CD4-positive, alpha-beta T cell treated with Interleukin-10 for 1 hour (primary cell): ENCODE measurements at regions not wholly inside any gene's neighbourhood (a gene's known extent, or its start where the extent isn't known, plus 50 kb on each side); places are given as distances from the start of the nearest gene placed in this dataset.
"Not testable (repeated sequence)": the region's sequence is repeated elsewhere in the genome, so short reads cannot be mapped to it uniquely, and the experiment has no call there.

Experiments used
- DNase-seq: peaks from one replicate; pipeline ENCODE4 v3.0.0-alpha.2; 2020

GRCh38 chr4:3882316-3882885 lies 116.2 kb downstream of the ADRA2C start:
- DNase-seq, result not testable (repeated sequence)

GRCh38 chr4:3884261-3884660 lies 118.1 kb downstream of the ADRA2C start:
- DNase-seq, result not testable (repeated sequence)

GRCh38 chr4:3893590-3893989 lies 127.4 kb downstream of the ADRA2C start:
- peak; percentile 14 for DNase-seq

DNA sequence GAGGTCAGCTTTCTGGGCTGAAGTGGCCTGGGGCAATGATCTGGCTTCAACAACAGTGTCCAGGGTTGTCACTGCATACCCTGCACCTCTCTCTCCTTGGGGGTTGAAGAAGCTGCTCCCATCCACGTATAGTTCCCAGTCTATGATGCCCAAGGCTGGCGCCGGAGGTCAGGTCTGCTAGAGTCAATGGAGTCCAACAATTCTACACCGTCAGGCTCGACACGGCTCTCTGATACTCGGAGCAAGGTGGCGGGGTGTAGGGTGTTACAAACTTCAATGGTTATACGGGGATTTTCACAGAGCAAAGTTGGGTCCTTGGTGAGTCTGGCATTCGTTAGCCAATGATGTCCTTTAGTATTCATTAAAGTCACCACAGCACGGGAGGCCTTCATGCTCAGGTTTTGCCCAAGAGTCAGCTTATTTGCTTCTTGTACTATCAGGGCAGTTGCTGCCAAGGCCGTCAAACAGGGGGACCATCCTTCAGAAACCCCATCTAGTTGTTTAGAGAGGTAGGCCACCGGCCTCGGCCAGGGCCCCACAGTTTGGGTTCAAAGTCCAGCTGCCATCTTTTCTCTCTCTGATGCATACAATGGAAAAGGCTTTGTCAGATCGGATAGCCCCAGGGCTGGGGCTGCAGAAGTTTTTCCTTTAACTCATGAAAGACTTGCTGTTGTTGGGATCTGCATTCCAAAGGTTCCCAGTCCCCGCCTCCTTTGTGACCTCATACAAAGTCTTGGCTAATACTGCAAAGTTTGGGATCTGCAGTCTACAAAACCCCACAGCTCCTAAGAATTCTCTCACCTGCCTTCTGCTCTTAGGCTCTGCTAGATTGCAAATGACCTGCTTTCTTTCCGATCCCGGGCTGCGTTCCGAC lies 128.1 kb downstream of the ADRA2C start:
- not testable (repeated sequence) for DNase-seq

DNA sequence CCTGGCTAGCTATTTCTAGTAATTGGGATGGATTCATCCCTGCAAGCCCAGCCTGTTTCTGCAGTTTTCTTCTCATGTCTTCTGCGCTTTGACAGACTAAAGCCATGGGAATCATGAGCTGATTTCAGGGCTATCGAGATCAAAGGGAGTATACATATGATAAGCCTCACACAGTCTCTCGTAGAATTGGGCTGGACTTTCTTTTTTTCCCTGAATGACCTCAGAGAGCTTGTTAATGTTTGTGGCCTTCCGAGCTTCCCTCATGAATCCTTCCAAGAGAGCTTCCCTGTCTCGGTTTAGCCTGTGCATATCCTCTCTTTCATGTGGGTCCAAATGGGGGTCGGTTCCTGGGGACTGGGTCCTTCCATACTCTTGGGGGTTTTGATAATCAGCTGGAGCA lies 130.3 kb downstream of the ADRA2C start:
- DNase-seq, result no peak

DNA sequence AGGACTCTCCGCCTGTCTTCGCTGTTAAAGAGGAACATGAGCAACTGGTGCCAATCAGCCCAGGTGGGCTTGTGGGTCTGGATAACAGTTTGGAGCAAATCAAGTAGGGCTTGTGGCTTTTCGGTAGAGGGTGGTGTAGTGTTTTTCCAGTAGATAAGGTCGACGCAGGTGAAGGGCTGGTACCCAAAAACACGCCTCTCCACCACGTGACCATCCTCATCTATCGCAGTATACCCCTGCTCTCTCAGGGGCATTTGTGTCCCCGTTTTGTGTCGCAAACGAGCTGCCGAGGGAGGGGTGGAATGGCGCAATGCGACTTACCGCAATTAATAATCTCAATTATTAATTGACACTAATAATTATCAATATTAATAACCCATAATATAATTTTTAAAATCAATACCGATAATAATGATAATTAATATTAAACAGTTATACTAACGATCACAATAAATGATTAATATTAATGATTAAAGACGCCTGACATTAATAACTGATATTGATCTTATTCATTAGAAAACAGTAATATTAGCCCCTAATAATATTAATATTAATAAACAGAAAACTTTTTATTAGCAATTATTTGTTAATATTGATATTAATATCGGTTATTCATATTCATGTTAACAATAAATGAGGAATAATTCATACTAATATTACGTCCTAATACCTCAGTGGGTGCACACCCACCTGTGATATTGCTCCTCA lies 130.8 kb downstream of the ADRA2C start:
- not testable (repeated sequence) for DNase-seq

- DNase-seq, result no peak
These were observed 131.9 kb downstream of the ADRA2C start for GRCh38 chr4:3898098-3898497.

GRCh38 chr4:3898928-3899327 lies 132.7 kb downstream of the ADRA2C start:
- not testable (repeated sequence) for DNase-seq

- not testable (repeated sequence) for DNase-seq
These were observed 138.2 kb downstream of the ADRA2C start for GRCh38 chr4:3904264-3904955.

- DNase-seq, result not testable (repeated sequence)
These were observed 143.4 kb downstream of the ADRA2C start for GRCh38 chr4:3909616-3910015.

- not testable (repeated sequence) for DNase-seq
These were observed 144.2 kb downstream of the ADRA2C start for GRCh38 chr4:3910161-3910950.

DNA sequence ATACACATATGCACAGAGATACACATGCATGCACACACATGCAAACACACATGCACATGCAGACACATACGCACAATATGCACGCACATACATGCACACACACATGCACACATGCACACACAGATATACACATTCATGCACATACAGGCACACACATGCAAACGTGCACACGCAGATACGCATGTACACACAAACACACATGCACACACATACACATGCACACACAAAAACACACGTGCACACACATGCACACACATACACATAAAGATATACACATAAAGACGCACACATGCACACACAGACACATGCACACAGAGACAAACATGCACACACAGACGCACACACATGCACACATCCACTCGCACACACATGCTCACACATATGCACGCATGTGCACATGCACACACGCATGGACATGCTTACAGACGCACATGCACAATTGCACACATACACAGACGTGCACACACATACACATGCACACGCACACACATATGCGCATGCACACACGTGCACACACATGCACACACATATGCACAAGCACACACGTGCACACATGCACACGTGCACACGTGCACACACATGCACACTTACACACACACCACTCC lies 145.2 kb downstream of the ADRA2C start:
- DNase-seq, result no peak

GRCh38 chr4:3914511-3914910 lies 148.3 kb downstream of the ADRA2C start:
- DNase-seq, result not testable (repeated sequence)

GRCh38 chr4:3919509-3919908 lies 153.3 kb downstream of the ADRA2C start:
- DNase-seq, result not testable (repeated sequence)

DNA sequence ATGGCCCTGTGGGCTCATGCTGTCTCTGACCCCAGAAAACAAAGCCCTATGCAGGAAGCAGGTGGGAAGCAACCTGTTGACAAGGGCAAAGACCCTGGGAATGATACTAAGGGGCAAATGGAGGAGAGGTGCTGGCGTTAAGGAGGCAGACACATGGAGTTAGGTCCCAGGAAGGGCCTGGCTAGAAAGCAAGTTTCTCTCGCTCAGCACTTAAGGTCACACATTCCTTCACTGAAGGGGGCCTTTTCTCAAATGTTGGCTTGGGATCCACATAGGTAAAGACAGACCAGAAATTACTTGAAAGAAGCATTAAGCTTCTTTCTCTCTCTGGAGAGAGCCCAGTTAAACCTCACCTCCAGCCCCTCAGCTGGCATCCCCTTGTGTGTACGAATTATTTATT lies 155.7 kb downstream of the ADRA2C start:
- not testable (repeated sequence) for DNase-seq

- DNase-seq, result not testable (repeated sequence)
These were observed 159.7 kb downstream of the ADRA2C start for GRCh38 chr4:3925841-3926240.

DNA sequence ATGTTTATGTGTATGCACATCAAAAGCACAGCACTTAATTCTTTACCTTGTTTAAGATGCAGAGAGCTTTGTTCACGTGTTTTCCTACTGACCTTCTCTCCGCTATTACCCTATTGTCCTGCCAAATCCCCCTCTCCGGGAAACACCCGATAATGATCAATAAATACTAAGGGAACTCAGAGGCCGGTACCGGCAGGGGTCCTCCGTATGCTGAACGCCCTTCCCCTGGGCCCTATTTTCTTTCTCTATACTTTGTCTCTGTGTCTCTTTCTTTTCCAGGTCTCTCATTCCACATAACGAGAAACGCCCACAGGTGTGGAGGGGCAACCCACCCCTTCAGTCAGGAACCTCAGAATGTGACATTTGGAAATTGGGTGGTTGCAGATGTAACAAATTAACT lies 160.1 kb downstream of the ADRA2C start:
- not testable (repeated sequence) for DNase-seq

DNA sequence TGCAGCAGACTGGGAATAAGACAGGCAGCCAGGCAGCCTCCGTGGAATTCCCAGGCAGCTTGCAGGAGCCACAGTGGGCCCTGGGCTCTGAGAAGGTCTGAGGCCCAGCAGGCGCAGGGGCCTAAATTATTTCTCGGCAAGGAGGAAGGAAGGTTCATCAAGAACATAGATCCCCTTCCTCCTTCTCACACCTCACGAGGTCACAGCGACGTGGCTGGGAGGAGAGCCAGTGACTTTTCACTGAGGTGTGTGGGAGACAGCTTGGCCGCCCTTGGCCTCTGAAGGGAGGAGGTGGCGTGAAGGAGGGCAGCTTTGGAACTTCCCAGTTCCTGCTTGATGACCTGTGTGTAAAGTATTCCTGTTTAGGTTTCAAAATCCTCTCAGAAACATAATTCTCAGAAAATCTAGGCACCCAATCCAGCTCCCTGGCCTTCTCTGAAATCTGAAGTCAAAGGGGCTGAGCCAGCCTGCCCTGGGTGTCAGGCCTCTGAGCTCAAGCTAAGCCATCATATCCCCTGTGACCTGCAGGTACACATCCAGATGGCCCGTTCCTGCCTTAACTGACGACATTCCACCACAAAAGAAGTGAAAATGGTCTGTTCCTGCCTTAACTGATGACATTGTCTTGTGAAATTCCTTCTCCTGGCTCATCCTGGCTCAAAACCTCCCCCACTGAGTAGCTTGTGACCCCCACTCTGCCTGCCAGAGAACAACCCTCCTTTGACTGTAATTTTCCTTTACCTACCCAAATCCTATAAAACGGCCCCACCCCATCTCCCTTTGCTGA lies 161.0 kb downstream of the ADRA2C start:
- DNase-seq, result not testable (repeated sequence)

- DNase-seq, result not testable (repeated sequence)
These were observed 163.2 kb downstream of the ADRA2C start for GRCh38 chr4:3929431-3929830.

GRCh38 chr4:3932734-3933133 lies 166.5 kb downstream of the ADRA2C start:
- DNase-seq, result not testable (repeated sequence)

GRCh38 chr4:3935406-3935805 lies 169.2 kb downstream of the ADRA2C start:
- DNase-seq, result not testable (repeated sequence)
